PFSK-1 (cell line): ENCODE measurements at regions not wholly inside any gene's neighbourhood (a gene's known extent, or its start where the extent isn't known, plus 50 kb on each side); places are given as distances from the start of the nearest gene placed in this dataset.

ENCODE experiments used
- POLR2AphosphoS5 ChIP-seq: IDR thresholded peaks from 2 replicates; pipeline ENCODE4 v1.6.1; 2012; ENCODE audit warnings: low read depth, mild to moderate bottlenecking, control low read depth, low read length, moderate library complexity
- REST ChIP-seq, 2 experiments: IDR thresholded peaks; 2 replicates each; pipeline versions ENCODE4 v1.6.1 to v1.8.0; 2011 to 2012; ENCODE audit warnings: low read depth in 2 of 2, low read length in 2 of 2, control low read depth in 1 of 2, inconsistent platforms in 1 of 2, mild to moderate bottlenecking in 1 of 2, moderate library complexity in 1 of 2; ENCODE audit not compliant: insufficient read depth in 1 of 2

GRCh38 chr15:66911131-66911700 is 154.2 kb upstream of the SMAD3 start:
- TF ChIP-seq REST (IDR thresholded peaks at IDR 0.05; ENCODE audit: insufficient read depth in 1 of 2, low read depth in 2 of 2, low read length in 2 of 2) (no peak), POLR2AphosphoS5 (no peak)
